Activated T-helper 17 cell treated with anti-CD3 and anti-CD28 coated beads, Interleukin-2, amount 50 U/mL, for 72 hours (primary cell): ENCODE measurements at regions not wholly inside any gene's neighbourhood (a gene's known extent, or its start where the extent isn't known, plus 50 kb on each side); places are given as distances from the start of the nearest gene placed in this dataset.

Source experiments
- ATAC-seq: fragments of 150-1000 bp; cut with Tn5 transposase; replicated peaks from 2 replicates; pipeline ENCODE4 v1.10.0; 2021; ENCODE audit warnings: mild to moderate bottlenecking, moderate library complexity
- H3K27ac Mint-ChIP-seq: one replicate; pipeline ENCODE4 v1.8.0; 2022; ENCODE audit warnings: mixed read lengths
- H3K27me3 Mint-ChIP-seq: one replicate; pipeline ENCODE4 v1.8.0; 2022; ENCODE audit warnings: mixed read lengths
- H3K36me3 Mint-ChIP-seq: one replicate; pipeline ENCODE4 v1.8.0; 2022; ENCODE audit warnings: low read depth, mild to moderate bottlenecking, mixed read lengths
- H3K4me1 Mint-ChIP-seq: one replicate; pipeline ENCODE4 v1.8.0; 2022; ENCODE audit warnings: mixed read lengths
- H3K4me3 Mint-ChIP-seq: one replicate; pipeline ENCODE4 v1.8.0; 2022; ENCODE audit warnings: mild to moderate bottlenecking, mixed read lengths
- H3K9me3 Mint-ChIP-seq: one replicate; pipeline ENCODE4 v1.8.0; 2022; ENCODE audit warnings: mixed read lengths

GRCh38 chr2:236877972-236878371 lies 207.7 kb upstream of the COPS8 start:
- ATAC-seq: no peak
- no peak overlapping the region for H3K27ac Mint-ChIP-seq
- H3K4me1 Mint-ChIP-seq: no peaks in the 10 kb centered on the region
- no peak overlapping the region for H3K4me3 Mint-ChIP-seq
- H3K36me3 Mint-ChIP-seq: no peaks in the 10 kb centered on the region
- peaks cover 10% of the 10 kb centered on the region for H3K27me3 Mint-ChIP-seq
- no peaks in the 10 kb centered on the region for H3K9me3 Mint-ChIP-seq

- H3K9me3 Mint-ChIP-seq: no peaks in the 10 kb centered on the region
- no peak for ATAC-seq
- peaks cover 14% of the 10 kb centered on the region for H3K27me3 Mint-ChIP-seq
These were observed 206.2 kb upstream of the COPS8 start for GRCh38 chr2:236879416-236879963.

GRCh38 chr2:236882074-236882473 lies 203.6 kb upstream of the COPS8 start:
- H3K4me1 Mint-ChIP-seq: no peaks in the 10 kb centered on the region
- peaks cover 14% of the 10 kb centered on the region for H3K27me3 Mint-ChIP-seq
- H3K4me3 Mint-ChIP-seq: no peak overlapping the region
- H3K9me3 Mint-ChIP-seq: no peaks in the 10 kb centered on the region
- no peak for ATAC-seq
- H3K27ac Mint-ChIP-seq: no peak overlapping the region
- no peaks in the 10 kb centered on the region for H3K36me3 Mint-ChIP-seq

More at GRCh38 chr2:236879416-236879963, 206.2 kb upstream of the COPS8 start:
- Mint-ChIP-seq H3K4me1 (no peaks in the 10 kb centered on the region), H3K36me3 (no peaks in the 10 kb centered on the region), H3K4me3 (no peak overlapping the region), H3K27ac (no peak overlapping the region)

- Mint-ChIP-seq H3K27ac (no peak overlapping the region), H3K4me1 (no peaks in the 10 kb centered on the region), H3K4me3 (no peak overlapping the region), H3K9me3 (no peaks in the 10 kb centered on the region), H3K27me3 (peaks cover 14% of the 10 kb centered on the region), H3K36me3 (no peaks in the 10 kb centered on the region)
- no peak for ATAC-seq
These were observed 202.8 kb upstream of the COPS8 start for GRCh38 chr2:236882930-236883329.

DNA sequence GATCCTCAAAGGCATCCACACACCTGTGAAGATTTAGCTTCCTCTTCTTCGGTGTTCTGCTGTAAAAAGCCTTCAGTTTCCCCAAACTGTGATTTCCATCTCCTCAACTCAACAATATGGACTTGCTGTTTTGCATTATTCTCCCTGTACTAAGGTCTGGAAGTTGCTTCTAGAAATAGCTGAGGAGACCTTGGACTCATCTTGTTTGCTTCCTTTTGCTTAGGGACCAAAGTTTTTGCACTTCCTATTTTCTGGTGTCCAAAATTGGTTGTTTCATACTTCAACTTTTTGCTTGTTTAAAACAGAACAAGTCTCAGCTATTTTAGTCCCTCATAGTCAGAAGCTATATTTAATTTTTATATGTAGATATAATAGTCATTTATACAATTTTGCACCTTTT lies 201.9 kb upstream of the COPS8 start:
- Mint-ChIP-seq H3K36me3 (no peaks in the 10 kb centered on the region), H3K27me3 (peaks cover 17% of the 10 kb centered on the region), H3K4me1 (no peaks in the 10 kb centered on the region), H3K4me3 (no peak overlapping the region), H3K27ac (no peak overlapping the region), H3K9me3 (no peaks in the 10 kb centered on the region)
- ATAC-seq: no peak

DNA sequence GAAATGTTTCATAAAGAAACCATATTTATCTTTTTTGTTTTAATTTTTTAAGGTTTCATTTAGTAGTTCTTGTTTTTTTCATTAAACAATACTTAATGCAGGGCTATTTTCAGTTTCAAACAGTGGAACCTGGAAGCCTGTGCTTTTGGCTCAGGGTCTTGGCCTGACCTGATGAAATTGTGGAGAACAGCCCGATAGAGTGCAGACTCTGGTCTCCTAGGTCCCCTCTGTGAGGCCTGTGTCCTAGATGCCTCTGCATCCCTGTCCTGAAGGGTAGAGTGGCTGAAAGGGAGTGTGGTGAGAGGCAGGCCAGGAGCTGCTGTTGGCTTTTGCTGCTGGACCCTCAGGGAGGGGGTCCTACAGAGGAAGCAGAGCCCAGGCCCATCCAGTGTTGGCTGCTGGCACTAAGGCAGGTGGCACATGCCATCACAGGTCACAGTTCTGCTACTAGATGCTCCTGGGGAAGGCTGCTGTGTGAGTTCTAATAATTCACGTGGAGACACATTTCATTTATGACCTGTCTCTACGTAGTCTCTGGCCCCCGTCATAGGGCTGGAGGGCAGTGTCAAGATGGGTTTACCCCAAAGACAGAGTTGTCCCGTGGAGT lies 201.0 kb upstream of the COPS8 start:
- no peaks in the 10 kb centered on the region for H3K9me3 Mint-ChIP-seq
- no peaks in the 10 kb centered on the region for H3K4me1 Mint-ChIP-seq
- no peak overlapping the region for H3K27ac Mint-ChIP-seq
- peaks cover 17% of the 10 kb centered on the region for H3K27me3 Mint-ChIP-seq
- H3K4me3 Mint-ChIP-seq: no peak overlapping the region
- H3K36me3 Mint-ChIP-seq: no peaks in the 10 kb centered on the region
- no peak for ATAC-seq

GRCh38 chr2:236886456-236886855 lies 199.2 kb upstream of the COPS8 start:
- ATAC-seq: no peak
- no peaks in the 10 kb centered on the region for H3K36me3 Mint-ChIP-seq
- no peak overlapping the region for H3K27ac Mint-ChIP-seq
- no peaks in the 10 kb centered on the region for H3K9me3 Mint-ChIP-seq
- no peaks in the 10 kb centered on the region for H3K4me1 Mint-ChIP-seq
- no peak overlapping the region for H3K4me3 Mint-ChIP-seq
- peaks cover 17% of the 10 kb centered on the region for H3K27me3 Mint-ChIP-seq

DNA sequence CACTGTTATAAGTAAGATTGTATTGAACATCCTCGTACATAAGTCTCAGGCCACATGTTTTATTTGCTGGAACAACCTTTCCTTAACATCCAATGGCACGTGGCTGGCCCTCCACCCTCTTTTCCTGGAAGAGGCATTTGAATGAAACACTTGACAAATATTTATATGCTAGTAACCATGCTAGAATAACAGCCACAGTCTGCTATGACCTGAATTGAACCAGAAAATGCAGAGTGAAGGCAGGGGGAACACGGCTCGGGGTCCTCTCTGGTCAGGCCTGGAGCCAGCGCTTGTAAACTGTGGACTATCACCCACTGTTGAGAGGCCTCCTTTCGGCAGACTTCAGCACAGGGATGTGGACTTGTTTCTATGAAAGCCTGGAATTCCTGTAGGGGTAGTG lies 198.2 kb upstream of the COPS8 start:
- Mint-ChIP-seq H3K27ac (no peak overlapping the region), H3K9me3 (no peaks in the 10 kb centered on the region), H3K36me3 (no peaks in the 10 kb centered on the region), H3K4me3 (no peak overlapping the region), H3K4me1 (no peaks in the 10 kb centered on the region), H3K27me3 (peaks cover 15% of the 10 kb centered on the region)
- ATAC-seq: no peak

DNA sequence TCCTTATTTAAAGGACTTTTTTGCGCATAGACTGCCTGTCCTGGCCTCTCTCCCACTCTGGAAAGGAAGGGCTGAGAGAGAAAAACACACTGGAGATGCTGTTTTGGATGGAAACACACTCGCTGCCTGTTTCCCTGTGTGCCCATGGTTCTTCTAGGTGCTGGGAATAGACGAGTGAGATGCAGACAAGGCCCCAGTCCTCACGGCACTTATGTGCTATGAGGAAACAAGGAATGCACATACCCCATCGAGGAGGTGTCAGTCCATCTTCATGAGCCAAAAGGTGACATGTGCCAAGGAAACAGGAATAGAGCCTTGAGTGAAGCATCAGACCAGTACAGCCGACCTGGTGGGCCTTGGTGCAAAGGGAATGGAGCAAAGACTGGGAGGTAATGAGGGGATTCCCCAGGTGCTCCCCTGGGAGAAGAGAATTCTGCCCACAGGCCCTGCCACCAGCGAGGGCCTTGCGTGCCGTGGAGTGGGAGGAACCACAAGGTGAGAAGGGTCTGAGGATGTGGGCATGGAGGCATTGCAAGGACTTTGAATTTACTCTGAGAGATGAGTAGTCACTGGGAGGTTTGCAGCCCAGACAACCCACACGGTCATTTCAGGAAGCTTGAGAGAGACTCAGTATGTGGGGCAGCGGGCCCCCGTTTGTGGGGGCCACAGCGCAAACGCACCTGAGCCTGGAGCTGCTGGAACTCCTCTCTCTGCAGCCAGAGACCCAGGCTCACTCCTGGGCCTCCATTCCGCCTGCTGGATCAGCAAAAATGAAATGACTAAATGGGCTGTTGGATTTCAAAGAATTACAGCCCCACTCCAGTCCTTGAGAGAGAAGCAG lies 197.5 kb upstream of the COPS8 start:
- no peak overlapping the region for H3K27ac Mint-ChIP-seq

GRCh38 chr2:236888794-236889780 lies 196.6 kb upstream of the COPS8 start:
- Mint-ChIP-seq H3K36me3 (no peaks in the 10 kb centered on the region), H3K4me1 (no peaks in the 10 kb centered on the region), H3K27ac (no peak overlapping the region), H3K9me3 (no peaks in the 10 kb centered on the region), H3K27me3 (peaks cover 13% of the 10 kb centered on the region), H3K4me3 (no peak overlapping the region)
- no peak for ATAC-seq

More for the DNA sequence above, 197.5 kb upstream of the COPS8 start:
- Mint-ChIP-seq H3K27me3 (peaks cover 17% of the 10 kb centered on the region), H3K4me3 (no peak overlapping the region), H3K36me3 (no peaks in the 10 kb centered on the region), H3K4me1 (no peaks in the 10 kb centered on the region), H3K9me3 (no peaks in the 10 kb centered on the region)
- no peak for ATAC-seq

DNA sequence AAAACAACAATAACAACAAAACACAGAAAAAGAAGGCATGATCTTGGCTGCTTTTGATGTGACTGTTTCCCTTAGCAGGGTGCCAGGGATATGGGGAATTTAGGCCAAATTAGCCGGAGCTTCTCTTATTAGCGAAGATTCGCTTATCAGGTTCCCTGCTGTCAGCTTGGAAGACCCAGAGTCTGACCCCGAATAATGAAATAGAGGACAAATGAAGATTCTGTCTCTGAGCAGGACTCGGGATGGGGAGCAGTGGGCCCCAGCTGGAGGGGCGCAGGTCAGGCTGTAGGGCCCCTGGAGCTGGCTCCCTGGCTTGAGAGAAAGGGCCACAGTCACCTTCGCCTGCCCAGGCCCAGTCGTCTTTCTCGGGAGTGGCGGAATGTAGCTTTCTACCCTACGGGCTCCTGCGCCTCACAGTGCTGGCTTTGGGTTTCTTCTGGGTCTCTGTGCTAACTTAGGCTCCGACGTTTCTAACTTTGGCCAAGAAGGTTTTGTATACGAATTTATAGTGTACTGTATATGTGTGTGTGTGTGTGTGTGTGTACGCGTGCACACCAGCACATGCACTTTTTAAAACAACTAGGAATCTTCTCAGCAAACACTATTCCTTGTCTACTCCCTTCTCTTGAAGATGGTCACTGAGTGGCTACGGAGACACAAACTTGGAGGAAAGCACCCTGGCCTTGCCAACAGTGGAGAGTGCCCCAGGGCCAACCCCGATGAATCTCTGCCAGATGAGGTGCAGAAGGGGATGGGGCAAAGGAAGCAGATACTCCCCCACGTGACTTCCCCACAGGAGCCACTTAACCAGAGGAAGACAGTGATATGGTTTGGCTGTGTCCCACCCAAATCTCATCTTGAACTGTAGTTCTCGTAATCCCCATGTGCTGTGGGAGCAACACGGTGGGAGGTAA lies 195.6 kb upstream of the COPS8 start:
- Mint-ChIP-seq H3K4me1 (no peaks in the 10 kb centered on the region), H3K27ac (no peak overlapping the region), H3K9me3 (no peaks in the 10 kb centered on the region), H3K36me3 (no peaks in the 10 kb centered on the region), H3K27me3 (peaks cover 13% of the 10 kb centered on the region), H3K4me3 (no peak overlapping the region)
- ATAC-seq: no peak

DNA sequence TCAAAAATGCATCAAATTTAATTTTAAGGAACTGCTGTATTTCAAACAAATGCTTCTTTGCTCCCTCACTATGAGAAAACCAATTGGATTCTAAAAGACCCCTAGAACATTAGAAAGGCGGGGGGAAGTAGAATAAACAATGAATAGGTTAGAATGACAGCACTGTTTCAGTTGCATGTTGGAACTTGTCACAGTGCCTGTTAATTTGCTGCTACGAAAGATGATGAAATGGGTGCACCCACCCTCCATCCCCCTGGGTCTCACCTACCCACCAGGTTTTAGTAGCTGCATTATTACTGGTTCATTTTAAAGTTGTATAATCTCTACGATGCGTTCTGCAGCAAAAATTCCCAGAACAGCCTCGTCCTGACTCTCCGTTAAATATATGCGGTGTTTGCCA lies 193.0 kb upstream of the COPS8 start:
- Mint-ChIP-seq H3K27ac (no peak overlapping the region), H3K4me3 (no peak overlapping the region), H3K4me1 (no peaks in the 10 kb centered on the region), H3K36me3 (no peaks in the 10 kb centered on the region), H3K9me3 (no peaks in the 10 kb centered on the region), H3K27me3 (peaks cover 16% of the 10 kb centered on the region)
- ATAC-seq: no peak

DNA sequence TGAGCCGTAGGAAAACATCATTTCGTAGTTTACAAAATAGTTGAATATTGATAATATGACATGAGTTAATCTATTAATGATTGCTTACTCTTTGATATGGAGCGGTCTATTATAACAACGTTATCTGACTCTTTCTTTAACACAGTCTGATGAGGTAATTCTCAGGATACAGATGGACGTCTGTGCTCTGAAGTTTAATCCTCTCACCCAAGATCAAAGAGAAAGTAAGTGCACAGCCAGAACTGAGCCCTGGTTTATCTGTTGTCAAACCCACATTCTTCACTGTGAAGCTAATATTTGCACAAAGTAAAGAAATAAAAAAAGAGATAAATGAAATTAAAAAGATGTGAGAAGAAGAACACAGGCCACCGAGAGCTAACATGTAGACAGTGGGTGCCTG lies 190.9 kb upstream of the COPS8 start:
- H3K4me3 Mint-ChIP-seq: no peak overlapping the region
- no peak overlapping the region for H3K27ac Mint-ChIP-seq
- no peaks in the 10 kb centered on the region for H3K4me1 Mint-ChIP-seq
- no peaks in the 10 kb centered on the region for H3K9me3 Mint-ChIP-seq
- ATAC-seq: no peak
- H3K36me3 Mint-ChIP-seq: no peaks in the 10 kb centered on the region
- H3K27me3 Mint-ChIP-seq: peaks cover 13% of the 10 kb centered on the region
